ENCODE measurements at regions not wholly inside any gene's neighbourhood (a gene's known extent, or its start where the extent isn't known, plus 50 kb on each side); places are given as distances from the start of the nearest gene placed in this dataset.

GRCh38 chr2:10500601-10501361, 52.7 kb upstream of the ODC1 start:
- no peak overlapping the region for H3K27ac Mint-ChIP-seq
- H3K4me3 Mint-ChIP-seq, result no peak overlapping the region
- TF ChIP-seq CTCF (IDR thresholded peaks at IDR 0.05), result no peak
- H3K27me3 Mint-ChIP-seq (ENCODE audit: insufficient read depth), result peaks cover 11% of the 10 kb centered on the region
- H3K36me3 Mint-ChIP-seq (ENCODE audit: low read depth), result no peaks in the 10 kb centered on the region
- peaks cover 16% of the 10 kb centered on the region for H3K4me1 Mint-ChIP-seq (ENCODE audit: low read depth)
- no peaks in the 10 kb centered on the region for H3K9me3 Mint-ChIP-seq
- peak; percentile 54 for DNase-seq

- no peak for TF ChIP-seq CTCF (IDR thresholded peaks at IDR 0.05)
- no peak overlapping the region for H3K27ac Mint-ChIP-seq
- H3K9me3 Mint-ChIP-seq, result no peaks in the 10 kb centered on the region
- peaks cover 18% of the 10 kb centered on the region for H3K4me1 Mint-ChIP-seq (ENCODE audit: low read depth)
- no peak for DNase-seq
- H3K36me3 Mint-ChIP-seq (ENCODE audit: low read depth), result no peaks in the 10 kb centered on the region
- H3K27me3 Mint-ChIP-seq (ENCODE audit: insufficient read depth), result peaks cover 14% of the 10 kb centered on the region
- no peak overlapping the region for H3K4me3 Mint-ChIP-seq
Observed at GRCh38 chr2:10499911-10500521, 51.9 kb upstream of the ODC1 start.

GRCh38 chr2:10499275-10499907, 51.3 kb upstream of the ODC1 start:
- Mint-ChIP-seq H3K27me3 (ENCODE audit: insufficient read depth) (peaks cover 14% of the 10 kb centered on the region), H3K9me3 (no peaks in the 10 kb centered on the region), H3K36me3 (ENCODE audit: low read depth) (no peaks in the 10 kb centered on the region), H3K4me1 (ENCODE audit: low read depth) (peaks cover 21% of the 10 kb centered on the region), H3K27ac (no peak overlapping the region), H3K4me3 (no peak overlapping the region)
- no peak for TF ChIP-seq CTCF (IDR thresholded peaks at IDR 0.05)
- DNase-seq, result no peak

GRCh38 chr2:10498525-10499274, 50.6 kb upstream of the ODC1 start:
- peaks cover 14% of the 10 kb centered on the region for H3K27me3 Mint-ChIP-seq (ENCODE audit: insufficient read depth)
- H3K9me3 Mint-ChIP-seq, result no peaks in the 10 kb centered on the region
- TF ChIP-seq CTCF (IDR thresholded peaks at IDR 0.05), result no peak
- no peak overlapping the region for H3K4me3 Mint-ChIP-seq
- no peaks in the 10 kb centered on the region for H3K36me3 Mint-ChIP-seq (ENCODE audit: low read depth)
- no peak overlapping the region for H3K27ac Mint-ChIP-seq
- no peak for DNase-seq
- peaks cover 28% of the 10 kb centered on the region for H3K4me1 Mint-ChIP-seq (ENCODE audit: low read depth)
